ENCODE measurements at regions not wholly inside any gene's neighbourhood (a gene's known extent, or its start where the extent isn't known, plus 50 kb on each side); places are given as distances from the start of the nearest gene placed in this dataset.

DNA sequence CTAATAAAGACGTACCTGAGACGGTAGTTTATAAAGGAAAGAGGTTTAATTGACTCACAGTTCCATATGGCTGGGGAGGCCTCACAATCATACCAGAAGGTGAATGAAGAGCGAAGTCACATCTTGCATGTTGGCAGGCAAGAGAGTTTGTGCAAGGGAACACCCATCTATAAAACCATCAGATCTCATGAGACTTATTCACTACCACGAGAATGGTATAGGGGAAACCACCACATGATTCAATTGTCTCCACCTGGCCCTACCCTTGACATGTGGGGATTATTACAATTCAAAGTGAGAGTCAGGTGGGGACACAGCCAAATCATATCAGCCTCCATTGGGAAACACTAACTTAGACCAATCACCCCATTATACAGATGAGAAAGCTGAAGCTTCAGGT is 81.4 kb downstream of the SKA1 start:
- TF ChIP-seq, protein P1, sequence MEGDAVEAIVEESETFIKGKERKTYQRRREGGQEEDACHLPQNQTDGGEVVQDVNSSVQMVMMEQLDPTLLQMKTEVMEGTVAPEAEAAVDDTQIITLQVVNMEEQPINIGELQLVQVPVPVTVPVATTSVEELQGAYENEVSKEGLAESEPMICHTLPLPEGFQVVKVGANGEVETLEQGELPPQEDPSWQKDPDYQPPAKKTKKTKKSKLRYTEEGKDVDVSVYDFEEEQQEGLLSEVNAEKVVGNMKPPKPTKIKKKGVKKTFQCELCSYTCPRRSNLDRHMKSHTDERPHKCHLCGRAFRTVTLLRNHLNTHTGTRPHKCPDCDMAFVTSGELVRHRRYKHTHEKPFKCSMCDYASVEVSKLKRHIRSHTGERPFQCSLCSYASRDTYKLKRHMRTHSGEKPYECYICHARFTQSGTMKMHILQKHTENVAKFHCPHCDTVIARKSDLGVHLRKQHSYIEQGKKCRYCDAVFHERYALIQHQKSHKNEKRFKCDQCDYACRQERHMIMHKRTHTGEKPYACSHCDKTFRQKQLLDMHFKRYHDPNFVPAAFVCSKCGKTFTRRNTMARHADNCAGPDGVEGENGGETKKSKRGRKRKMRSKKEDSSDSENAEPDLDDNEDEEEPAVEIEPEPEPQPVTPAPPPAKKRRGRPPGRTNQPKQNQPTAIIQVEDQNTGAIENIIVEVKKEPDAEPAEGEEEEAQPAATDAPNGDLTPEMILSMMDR (IDR thresholded peaks at IDR 0.05; ENCODE audit: low read length): no peak
- TF ChIP-seq EZH2phosphoT487 (IDR thresholded peaks at IDR 0.05; ENCODE audit: low read length): no peak
- no peak for TF ChIP-seq EZH2 (optimal IDR thresholded peaks at IDR 0.05; ENCODE audit: low read depth, low read length)

Data from MM.1S (cell line).